GM18909 (cell line): ENCODE measurements at regions not wholly inside any gene's neighbourhood (a gene's known extent, or its start where the extent isn't known, plus 50 kb on each side); places are given as distances from the start of the nearest gene placed in this dataset.

Source experiments
- ATAC-seq: cut with Tn5 transposase; IDR thresholded peaks from one replicate; pipeline ENCODE4 v1.9.1; 2021; ENCODE audit warnings: mild to moderate bottlenecking; ENCODE audit not compliant: unreplicated experiment, poor library complexity

DNA sequence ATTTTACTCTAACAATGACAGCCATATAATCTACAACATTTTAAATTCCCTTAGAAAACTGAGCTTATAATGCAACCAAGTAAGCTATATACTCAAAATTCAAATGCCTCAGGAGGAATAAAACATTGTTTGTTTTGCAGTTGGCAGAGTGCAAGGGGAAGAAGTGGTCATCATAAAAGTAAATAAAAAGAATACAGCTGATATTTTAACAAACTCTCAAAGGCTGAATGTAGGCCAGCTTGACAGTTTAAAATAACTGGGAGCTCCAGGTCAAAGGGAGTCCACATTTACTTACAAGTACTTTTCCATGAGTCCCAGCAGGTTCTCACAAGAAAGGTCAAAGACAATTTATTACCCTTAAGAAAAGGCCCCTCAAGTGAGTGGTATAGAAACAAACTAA is 589.8 kb downstream of the BCKDHB start:
- no peak for ATAC-seq

DNA sequence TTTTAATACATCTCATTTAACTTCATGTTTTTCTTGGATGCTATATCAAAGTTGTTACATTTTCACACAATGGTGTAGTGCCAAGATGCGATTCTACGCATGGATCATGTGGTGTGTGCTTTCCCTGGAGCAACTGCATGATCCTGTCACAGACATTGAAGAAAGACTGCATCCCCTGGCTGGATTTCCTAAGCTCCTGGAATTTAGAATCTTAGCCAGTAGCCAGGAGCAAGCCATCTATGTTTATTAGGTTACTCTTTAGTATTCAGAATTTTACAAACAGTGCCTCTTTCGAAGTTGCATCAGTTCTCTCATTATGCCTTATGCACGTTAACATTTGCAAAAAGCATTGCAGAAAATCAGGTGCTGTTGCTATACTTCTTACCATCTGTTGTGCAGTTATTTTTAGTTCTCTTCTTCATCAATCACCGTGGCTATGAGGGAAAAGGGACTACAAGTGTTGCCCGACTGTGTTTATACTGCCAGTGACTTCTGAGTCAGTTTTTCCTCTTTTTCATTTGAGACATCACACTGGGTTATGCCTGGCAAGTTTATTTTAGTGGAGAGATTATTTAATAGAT is 584.2 kb downstream of the BCKDHB start:
- ATAC-seq: no peak

DNA sequence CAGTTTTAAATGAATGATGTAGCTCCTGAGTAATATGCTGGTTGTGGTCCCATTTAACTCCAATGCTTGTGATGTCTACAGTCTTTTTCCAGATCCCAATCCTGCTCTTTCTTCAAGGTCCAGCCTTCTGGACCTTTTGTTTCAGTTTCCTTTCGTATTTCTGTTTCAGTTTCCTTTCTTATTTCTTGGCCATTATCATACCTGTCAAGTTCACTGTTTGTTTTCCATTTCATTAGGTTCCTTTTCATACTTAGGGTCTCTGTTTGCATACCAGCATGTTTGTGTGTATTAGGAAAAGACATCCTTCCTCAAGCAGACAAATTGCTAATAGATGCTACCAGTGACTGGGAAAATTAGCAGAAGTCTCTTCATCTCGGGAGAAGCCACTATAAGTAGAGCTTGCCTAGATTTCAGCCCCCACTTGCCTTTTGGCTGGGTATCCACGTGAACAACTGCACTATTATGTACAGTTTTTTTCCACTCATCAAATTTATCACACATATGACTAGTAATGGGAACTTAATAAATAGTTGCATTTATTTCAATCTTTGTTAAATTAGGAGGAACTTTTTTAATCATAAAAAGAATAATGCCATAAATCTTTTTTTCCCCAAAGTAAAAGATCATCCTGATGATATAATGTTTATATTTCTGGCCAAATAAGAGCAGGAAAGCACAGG is 583.4 kb downstream of the BCKDHB start:
- ATAC-seq: no peak

DNA sequence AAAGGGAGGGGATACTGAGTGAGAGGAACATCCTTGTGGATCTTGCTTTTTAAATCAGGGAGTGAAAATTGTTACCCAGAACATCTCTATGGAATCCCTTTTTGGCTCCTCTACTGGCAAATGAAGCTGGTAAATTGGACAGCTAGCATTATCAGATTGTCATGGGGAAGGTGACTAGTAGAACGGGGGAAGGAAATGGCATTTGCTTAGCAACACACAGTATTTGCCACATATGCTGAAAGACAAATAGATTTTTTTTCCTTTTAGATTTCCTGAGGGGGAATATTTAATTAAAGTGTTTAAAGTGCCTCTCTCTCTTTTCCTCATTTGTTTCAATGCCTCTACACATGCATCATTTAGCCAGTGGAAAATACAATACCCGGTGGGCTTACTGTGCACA is 573.5 kb downstream of the BCKDHB start:
- ATAC-seq: no peak

DNA sequence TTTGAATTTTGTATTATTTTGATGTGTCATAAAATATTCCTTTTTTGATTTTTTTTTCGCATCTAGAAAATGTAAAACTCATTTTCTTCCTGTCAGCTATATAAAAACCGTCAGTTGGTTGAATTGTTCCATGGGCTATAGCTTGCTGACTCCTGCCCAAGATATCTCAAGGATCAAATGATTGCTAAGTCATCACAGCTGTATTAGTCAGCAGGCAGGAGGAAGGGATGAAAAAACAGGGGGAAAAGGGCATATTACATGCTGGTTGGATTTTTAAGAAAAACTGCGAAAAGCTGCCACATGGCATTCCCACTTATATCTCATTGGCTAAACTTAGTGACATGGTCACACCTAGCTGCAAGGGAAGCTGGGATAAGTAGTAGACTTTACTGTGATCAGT is 569.9 kb downstream of the BCKDHB start:
- no peak for ATAC-seq

DNA sequence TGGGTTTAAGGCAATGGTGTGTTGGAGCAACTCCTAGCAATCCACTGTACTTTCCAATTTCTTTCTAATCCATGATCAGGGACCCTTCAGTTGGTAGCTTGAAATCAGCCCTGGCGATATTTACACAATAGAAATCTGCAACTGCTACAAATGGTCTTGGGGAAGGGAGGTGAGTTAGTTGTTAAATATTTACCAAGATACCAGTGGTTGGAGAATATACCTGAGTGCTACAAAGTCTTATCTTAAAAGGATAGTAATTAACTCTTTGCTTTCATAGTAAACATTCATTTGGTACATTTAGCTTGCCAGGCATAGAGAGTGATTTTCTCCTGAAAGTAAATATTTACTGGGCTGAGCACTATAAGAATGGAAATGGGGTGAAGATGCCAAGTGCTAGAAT is 568.2 kb downstream of the BCKDHB start:
- no peak for ATAC-seq

DNA sequence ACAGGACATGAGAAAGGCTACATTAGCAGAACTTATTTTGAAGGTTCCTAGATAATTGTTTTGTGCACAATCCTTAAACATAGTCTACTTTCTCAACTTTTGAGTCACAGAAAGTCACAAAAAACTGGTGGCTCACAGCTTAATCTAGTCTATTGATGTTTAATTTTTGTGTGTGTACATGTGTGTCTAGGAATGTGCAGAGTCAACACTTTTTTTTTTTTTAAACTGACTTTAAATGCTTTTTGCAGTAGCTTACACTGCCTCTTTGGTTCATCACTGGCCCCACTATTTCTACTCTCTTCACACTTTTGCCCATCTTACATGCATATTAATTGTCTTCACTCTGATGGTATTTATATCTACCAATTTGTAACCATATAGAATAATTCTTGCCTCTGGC is 566.9 kb downstream of the BCKDHB start:
- ATAC-seq: no peak

DNA sequence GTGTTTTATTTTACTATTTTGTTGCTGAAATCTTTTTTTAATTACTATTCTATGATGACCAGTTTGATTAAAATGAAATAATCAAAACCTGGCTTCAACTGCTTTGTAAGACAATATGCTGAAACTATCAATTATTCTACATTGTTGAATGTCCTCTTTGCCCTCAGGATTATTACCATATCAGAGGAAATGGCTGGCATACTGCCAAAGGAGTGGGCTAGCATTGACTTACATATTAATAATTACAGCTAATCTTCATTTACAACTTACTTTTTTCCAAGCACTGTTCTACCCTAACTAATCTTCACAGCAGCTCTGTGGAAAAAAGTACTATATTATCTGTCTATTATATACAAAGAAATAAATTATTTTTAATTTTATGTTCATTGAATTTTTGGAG is 560.5 kb downstream of the BCKDHB start:
- no peak for ATAC-seq

DNA sequence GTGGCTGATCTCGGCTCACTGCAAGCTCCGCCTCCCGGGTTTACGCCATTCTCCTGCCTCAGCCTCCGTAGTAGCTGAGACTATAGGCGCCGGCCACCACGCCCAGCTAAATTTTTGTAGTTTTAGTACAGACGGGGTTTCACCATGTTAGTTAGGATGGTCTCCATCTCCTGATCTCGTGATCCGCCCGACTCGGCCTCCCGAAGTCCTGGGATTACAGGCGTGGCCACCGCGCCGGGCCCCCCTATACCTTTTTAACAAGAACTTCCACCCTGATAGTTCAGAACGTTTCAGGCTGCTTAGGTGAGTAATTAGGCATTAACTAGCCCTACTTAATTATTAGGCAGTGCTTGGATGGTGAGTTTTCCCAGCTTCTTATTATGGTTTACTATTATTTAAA is 552.5 kb downstream of the BCKDHB start:
- no peak for ATAC-seq

DNA sequence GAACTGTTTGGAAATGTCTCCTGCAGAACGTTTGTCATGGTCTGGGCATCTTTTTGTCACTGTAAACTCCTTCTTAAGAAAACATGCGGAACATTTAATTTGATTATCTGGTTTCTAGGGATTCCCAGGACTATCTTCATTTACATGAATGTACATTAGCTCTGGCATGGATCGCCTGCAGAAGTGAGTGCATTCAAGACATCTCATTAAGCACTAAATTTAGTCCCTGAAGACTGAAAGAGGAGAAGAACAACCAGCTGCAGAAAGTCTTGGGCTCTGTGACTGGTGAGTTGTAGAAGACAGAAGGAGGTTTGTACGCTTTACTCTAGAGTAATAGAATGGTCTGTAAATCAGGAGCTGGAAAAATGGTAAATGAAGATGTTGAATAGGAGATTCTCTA is 540.7 kb downstream of the BCKDHB start:
- no peak for ATAC-seq

DNA sequence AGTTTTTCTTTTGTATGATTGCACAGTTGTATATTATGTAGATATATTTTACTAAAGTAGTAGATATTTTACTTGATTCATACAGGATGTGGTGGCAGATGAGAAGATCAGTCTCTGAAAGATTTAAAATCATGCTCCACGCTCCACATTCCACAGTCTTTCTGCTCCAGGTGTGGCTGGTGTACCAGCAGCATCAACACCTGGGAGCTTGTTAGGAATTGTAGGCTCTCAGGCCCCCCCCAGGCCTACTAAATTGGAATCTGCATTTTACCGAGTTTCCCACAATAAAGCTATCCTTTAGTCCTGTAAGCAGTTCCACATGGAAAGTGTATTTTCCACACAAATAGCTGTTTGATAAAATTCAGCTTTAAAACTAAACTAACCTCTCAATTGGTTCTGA is 537.4 kb downstream of the BCKDHB start:
- ATAC-seq: no peak

DNA sequence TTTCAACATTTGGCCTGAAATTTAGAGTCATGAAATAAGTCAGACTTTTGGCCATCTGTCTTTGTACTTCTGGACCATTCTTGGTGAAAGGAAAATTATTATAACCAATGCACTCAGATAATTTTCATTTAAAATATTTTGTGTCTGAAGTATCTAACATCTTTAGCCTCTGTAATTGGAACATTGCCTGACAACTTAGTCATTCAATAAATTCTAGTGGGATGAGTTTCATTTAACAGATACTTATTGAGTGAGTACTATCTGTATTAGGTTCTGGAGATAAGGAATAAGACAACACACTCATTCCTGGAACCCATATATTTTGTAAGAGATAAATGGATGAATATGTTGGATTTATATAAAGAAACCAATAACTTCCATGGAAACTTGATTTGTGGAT is 536.0 kb downstream of the BCKDHB start:
- no peak for ATAC-seq

DNA sequence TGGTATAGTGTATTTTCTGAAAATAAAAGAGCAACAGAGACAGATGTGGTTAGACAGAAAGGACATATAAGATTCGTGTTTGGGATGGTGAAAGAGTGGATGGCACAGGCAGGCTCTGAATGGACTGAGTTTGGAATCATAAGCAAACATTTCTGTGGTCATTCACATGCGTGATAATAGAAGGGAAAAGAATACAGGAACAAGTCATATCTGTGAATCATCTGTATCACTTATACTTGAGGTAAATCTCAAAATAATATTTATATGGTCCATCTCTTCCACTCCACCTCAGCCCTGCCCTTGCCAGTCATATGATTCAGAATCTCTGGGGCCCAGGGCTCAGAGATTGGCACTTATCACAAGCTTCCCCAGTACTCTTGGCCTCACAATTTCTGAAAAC is 535.1 kb downstream of the BCKDHB start:
- ATAC-seq: no peak

DNA sequence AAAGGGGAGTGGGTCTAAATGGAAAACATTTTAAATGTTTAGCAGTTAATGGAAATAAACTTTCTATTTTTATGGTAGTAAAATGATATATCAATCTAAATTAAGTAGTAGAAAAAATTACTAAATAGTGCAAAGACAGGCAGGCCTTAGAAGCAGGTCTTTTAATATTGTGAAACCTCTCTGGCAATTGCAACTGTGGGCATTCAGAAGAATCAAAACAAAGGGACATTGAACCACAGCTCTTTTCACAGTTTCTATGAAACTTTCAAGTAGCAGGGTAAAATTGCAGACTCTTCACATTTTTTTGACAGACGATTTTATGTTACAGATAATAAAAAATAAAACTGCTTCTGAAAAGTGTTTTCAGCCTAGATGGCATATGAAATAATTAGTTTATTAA is 533.7 kb downstream of the BCKDHB start:
- ATAC-seq: no peak

DNA sequence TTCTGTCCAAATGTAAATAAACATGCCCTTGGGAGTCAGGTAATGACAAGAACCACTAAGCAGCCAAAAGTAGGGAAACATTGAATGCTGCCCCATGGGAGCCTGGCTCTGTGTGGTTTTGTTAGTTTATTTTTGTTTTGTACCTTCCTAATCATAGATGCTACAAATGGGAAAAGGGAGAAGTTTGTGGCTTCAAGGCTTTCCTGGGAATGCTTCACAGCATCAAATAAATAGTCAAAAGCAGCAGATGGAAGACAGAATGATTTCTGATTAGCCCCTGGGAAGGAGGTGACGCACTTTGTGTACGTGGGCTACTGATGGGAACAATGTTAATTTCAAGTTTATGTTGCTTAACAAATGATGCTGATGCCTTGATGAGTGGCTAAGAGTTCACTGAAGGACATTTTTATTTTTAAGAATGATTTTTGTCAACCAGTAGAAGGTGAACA is 532.7 kb downstream of the BCKDHB start:
- ATAC-seq: no peak

DNA sequence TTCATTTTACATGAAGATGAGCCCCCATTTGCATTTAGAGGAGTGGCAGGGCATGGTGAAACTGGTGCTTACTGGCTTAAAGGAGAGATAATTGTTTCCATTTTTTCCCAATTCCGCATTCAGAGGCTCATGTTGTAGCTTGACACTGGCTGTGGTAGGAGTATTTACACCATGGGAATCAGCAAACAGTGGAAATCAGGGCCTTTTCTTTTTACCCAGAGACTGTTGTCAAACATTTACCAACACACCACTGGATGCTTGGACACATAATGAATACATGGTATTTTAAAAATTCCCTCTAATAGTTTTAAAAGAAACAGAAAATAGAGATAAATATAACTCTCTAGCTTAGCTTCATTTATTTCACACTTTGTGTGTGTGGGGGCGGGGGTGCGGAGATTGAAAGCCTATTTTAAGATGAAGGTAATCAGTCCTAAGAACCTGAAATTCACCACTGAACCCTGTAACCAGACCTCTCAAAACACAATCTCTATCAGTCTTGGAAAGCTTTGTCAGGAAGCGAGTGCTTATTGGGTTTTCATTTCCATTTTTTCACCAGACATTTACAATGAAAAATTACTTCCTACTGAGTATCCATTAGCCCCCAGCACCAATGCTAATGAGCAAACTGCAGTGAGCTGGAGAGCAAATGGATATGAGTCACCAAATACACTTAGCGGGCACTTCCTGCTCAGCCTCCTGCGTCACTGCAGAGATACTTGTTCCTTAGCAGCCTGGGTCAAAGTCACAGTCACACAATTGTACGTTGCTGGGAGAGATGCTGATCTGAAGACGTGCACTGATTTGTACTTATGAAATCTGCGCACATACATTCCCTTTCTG is 532.0 kb downstream of the BCKDHB start:
- ATAC-seq: peak; percentile 83

DNA sequence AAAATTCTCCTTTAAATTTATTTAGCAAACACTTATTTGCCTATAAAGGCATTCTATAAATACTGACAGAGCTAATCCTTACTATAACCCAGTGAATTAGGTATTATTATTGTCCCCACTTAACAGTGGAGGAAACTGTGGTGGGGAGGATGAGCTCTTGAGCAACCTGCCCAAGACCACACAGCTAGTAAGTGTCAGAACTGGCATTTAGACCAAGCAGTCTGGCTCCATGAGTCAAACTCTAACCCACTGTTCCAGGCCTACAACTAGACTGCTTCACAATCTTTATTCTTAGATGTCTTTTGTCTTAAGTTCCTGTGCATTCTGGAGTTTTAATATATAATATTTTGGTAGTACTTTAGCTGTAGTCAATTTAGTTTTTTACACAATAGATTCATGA is 530.8 kb downstream of the BCKDHB start:
- no peak for ATAC-seq

DNA sequence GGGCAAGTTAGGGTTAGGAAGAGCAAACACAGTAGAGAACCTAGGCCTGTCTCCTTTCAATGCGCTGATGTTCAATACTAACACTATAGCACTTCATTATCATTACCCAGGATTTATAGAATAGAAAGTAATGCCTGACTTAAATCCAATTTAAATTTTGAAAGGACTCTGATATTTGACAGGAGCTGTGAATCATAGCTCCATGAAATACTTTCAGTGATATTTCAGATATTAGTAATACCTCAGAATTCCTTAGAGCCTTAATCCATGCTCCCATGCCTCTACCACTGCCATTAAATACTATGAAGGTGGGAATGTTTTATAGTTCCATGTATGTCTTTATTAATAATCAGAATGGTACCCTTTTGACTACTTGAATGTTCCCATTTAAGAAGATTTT is 530.2 kb downstream of the BCKDHB start:
- no peak for ATAC-seq

DNA sequence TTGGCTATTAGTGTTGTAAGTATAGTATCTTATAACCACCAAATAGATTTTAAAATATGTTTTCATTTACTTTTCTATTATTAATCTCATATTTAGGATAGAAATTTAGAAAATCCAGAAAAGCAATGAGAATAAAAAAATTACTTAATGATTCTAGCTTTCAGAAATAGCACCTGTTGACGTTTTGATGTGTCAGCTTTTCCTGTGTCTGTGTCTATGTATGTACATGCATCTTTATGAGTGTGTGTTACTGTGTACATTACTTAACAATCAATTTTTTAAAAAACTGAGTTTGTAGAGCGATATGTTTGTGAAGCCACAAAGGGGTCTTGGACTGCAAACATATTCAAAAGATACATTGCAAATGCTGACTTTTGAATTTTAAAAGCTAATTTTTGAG is 526.9 kb downstream of the BCKDHB start:
- no peak for ATAC-seq

DNA sequence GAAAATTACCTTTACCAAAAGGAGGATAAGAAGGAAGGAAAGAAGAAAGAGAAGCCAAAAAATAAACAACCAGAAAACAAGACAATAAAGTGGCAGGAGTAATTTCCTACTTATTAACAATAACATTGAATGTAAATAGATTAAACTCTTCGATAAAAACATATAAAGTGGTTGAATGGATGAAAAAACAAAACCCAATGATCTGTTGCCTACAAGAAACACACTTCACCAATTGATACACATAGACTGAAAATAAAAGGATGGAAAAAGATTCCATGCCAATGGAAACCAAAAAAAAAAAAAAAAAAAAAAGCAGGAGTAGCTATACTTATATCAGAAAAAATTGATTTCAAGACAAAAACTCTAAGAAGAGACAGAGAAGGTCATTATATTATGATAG is 518.9 kb downstream of the BCKDHB start:
- no peak for ATAC-seq

DNA sequence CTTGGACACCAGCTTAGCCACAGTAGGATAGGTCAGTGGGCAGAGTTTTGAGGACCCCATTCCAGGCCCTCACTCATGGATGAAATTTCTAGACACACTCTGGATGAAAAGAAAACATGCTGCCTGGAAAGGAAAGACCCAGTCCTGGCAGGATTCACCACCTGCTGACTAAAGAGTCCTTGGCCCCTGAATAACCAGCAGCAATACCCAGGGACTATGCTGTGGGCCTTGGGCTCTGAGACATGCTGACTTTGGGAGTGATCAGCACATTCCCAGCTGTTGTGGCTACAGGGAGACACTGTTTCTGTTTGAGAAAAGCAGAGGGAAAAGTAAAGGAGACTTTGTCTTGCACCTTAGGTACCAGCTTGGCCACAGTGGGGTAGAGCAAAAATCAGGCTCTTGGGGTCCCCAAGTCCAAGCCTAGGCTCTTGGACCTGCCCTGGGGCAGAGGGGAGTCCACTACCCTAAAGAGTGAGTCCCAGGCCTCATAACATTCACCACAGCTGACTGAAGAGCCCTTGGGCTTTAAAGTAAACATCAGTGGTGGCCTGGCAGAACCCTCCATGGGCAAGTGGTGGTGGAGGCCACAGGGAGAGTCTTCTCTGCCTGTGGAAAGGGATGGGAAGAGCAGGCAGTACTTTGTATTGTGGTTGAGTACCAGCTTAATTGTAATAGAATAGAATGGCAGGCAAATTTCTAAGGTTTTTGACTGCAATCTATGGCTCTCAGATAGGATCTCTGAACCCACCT is 516.8 kb downstream of the BCKDHB start:
- ATAC-seq: no peak
